CD14-positive monocyte (primary cell): ENCODE measurements at regions not wholly inside any gene's neighbourhood (a gene's known extent, or its start where the extent isn't known, plus 50 kb on each side); places are given as distances from the start of the nearest gene placed in this dataset.

Experiments used
- DNase-seq, 3 donors: peaks; one replicate each; pipeline ENCODE4 v3.0.0-alpha.2; 2011 to 2022
- H2AFZ ChIP-seq: 2 replicates; pipeline ENCODE4 v1.6.0; 2012; ENCODE audit warnings: mild to moderate bottlenecking, low read depth, low read length, inconsistent platforms; ENCODE audit not compliant: insufficient read depth, poor library complexity, severe bottlenecking
- H3K27ac ChIP-seq, 2 donors: 1 replicate in 1 of 2; 2 replicates in 1 of 2; pipeline ENCODE4 v1.5.1; 2012 to 2013; ENCODE audit warnings: low read length in 2 of 2, control low read depth in 1 of 2, inconsistent platforms in 1 of 2, low read depth in 1 of 2, mild to moderate bottlenecking in 1 of 2
- H3K27me3 ChIP-seq, 2 donors: one replicate each; pipeline versions ENCODE4 v1.6.0 to v1.6.1; 2011 to 2013; ENCODE audit warnings: low read length in 2 of 2; ENCODE audit not compliant: control insufficient read depth in 2 of 2, insufficient read depth in 2 of 2
- H3K36me3 ChIP-seq, 2 donors: replicated peaks in 1 of 2; 1 replicate in 1 of 2; 2 replicates in 1 of 2; pipeline versions ENCODE4 v1.5.1 to v1.6.1; 2012 to 2013; ENCODE audit warnings: low read length in 2 of 2, control low read depth in 1 of 2, inconsistent platforms in 1 of 2, mild to moderate bottlenecking in 1 of 2; ENCODE audit not compliant: insufficient read depth in 2 of 2, control insufficient read depth in 1 of 2
- H3K4me1 ChIP-seq, 2 donors: 1 replicate in 1 of 2; 2 replicates in 1 of 2; pipeline versions ENCODE4 v1.5.1 to v1.6.1; 2012 to 2013; ENCODE audit warnings: low read length in 2 of 2, control low read depth in 1 of 2, inconsistent platforms in 1 of 2, mild to moderate bottlenecking in 1 of 2, moderate library complexity in 1 of 2; ENCODE audit not compliant: insufficient read depth in 2 of 2, control insufficient read depth in 1 of 2
- H3K4me2 ChIP-seq: replicated peaks from 2 replicates; pipeline ENCODE3; 2012; ENCODE audit warnings: low read length, moderate library complexity, mild to moderate bottlenecking; ENCODE audit not compliant: poor library complexity, severe bottlenecking; ENCODE audit errors: extremely low read depth
- H3K4me3 ChIP-seq, 3 experiments: fragments of 200-600 bp in 1 of 3; sonication (generic) in 1 of 3; replicated peaks in 1 of 3; 1 replicate in 2 of 3; 2 replicates in 1 of 3; pipeline ENCODE4 v1.5.1; 2011 to 2013; ENCODE audit warnings: low read length in 3 of 3, mild to moderate bottlenecking in 3 of 3, control low read depth in 2 of 3, low read depth in 2 of 3, inconsistent platforms in 1 of 3, moderate library complexity in 1 of 3
- H3K79me2 ChIP-seq: 2 replicates; pipeline ENCODE4 v1.6.0; 2012; ENCODE audit warnings: mild to moderate bottlenecking, control low read depth, inconsistent platforms, low read length, moderate library complexity; ENCODE audit not compliant: insufficient read depth
- H3K9ac ChIP-seq: 2 replicates; pipeline ENCODE4 v1.6.0; 2017; ENCODE audit warnings: low read length, mild to moderate bottlenecking; ENCODE audit not compliant: insufficient read depth, poor library complexity, severe bottlenecking
- H3K9me3 ChIP-seq, 2 donors: replicated peaks in 1 of 2; 1 replicate in 1 of 2; 2 replicates in 1 of 2; pipeline versions ENCODE4 v1.5.1 to v1.6.1; 2012 to 2013; ENCODE audit warnings: low read length in 2 of 2, control low read depth in 1 of 2; ENCODE audit not compliant: control insufficient read depth in 1 of 2, insufficient read depth in 1 of 2
- H4K20me1 ChIP-seq: 2 replicates; pipeline ENCODE4 v1.6.0; 2012; ENCODE audit warnings: mild to moderate bottlenecking, low read length, control low read depth, moderate library complexity; ENCODE audit not compliant: insufficient read depth
- H3K27ac Mint-ChIP-seq, 7 donors: one replicate each; pipeline ENCODE4 v1.8.0; 2020; ENCODE audit warnings: mild to moderate bottlenecking in 7 of 7, mixed read lengths in 7 of 7, moderate library complexity in 6 of 7, inconsistent platforms in 2 of 7
- H3K27me3 Mint-ChIP-seq, 3 donors: one replicate each; pipeline ENCODE4 v1.8.0; 2021 to 2022; ENCODE audit warnings: low read depth in 3 of 3, mild to moderate bottlenecking in 3 of 3, mixed read lengths in 3 of 3, moderate library complexity in 3 of 3, inconsistent platforms in 1 of 3
- H3K36me3 Mint-ChIP-seq, 2 donors: one replicate each; pipeline ENCODE4 v1.8.0; 2020; ENCODE audit warnings: mixed read lengths in 2 of 2, inconsistent platforms in 1 of 2, mild to moderate bottlenecking in 1 of 2
- H3K4me1 Mint-ChIP-seq: one replicate; pipeline ENCODE4 v1.8.0; 2020; ENCODE audit warnings: mild to moderate bottlenecking, mixed read lengths
- H3K4me3 Mint-ChIP-seq, 2 donors: one replicate each; pipeline ENCODE4 v1.8.0; 2020; ENCODE audit warnings: mild to moderate bottlenecking in 2 of 2, mixed read lengths in 2 of 2, moderate library complexity in 1 of 2
- H3K9me3 Mint-ChIP-seq, 7 donors: one replicate each; pipeline ENCODE4 v1.8.0; 2020 to 2022; ENCODE audit warnings: mixed read lengths in 7 of 7, mild to moderate bottlenecking in 6 of 7, moderate library complexity in 6 of 7, inconsistent platforms in 2 of 7
- WGBS: methylation state at CpG from one replicate; pipeline ENCODE4 v1.1.5; 2013; ENCODE audit warnings: missing lambda C conversion rate; ENCODE audit not compliant: insufficient coverage; 5-methylcytosine and 5-hydroxymethylcytosine counted together
- intact Hi-C, 2 donors: fragments of 100-400 bp; cut with micrococcal nuclease; formaldehyde crosslinking; loops; one replicate each; pipeline versions ENCODE4 v1.15.0 to v1.15.1; 2023
- TF ChIP-seq, protein P1 (sequence below): fragments of 200-600 bp; IDR thresholded peaks from one replicate; pipeline ENCODE4 v1.8.0; 2022; ENCODE audit warnings: antibody characterized with exemption, mild to moderate bottlenecking

DNA sequence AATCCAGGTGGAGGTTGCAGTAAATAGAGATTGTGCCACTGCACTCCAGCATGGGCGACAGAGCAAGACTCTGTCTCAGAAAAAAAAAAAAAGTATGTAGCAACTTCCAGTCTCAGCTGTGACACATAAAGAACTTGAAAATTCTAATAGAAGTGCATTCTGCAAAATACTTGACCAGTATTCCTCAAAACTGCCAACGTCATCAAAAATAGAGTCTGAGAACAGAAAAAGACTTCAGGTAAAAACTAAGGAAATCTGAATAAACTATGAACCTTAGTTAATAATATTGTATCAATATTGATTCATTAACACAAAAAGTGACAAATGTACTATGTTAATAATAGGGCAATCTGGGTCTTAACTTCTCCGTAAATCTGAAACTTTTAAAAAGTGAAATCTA lies 76.7 kb upstream of the WDR75 start:
- H3K9ac ChIP-seq, result no peak overlapping the region
- no peak overlapping the region for H3K4me2 ChIP-seq
- Mint-ChIP-seq H3K4me3 (no peak overlapping the region), H3K9me3 (peaks cover 0 to 2% (median 0%) of the 10 kb centered on the region in 7 donors), H3K27me3 (peaks cover 0 to 2% (median 0%) of the 10 kb centered on the region in 3 donors), H3K27ac (no peak overlapping the region), H3K36me3 (no peaks in the 10 kb centered on the region), H3K4me1 (peaks cover 4% of the 10 kb centered on the region)
- no peaks in the 10 kb centered on the region for H3K36me3 ChIP-seq
- intact Hi-C loops, result no loop called here
- no CpG with 5 or more reads among the region's 3 CpGs for WGBS
- H3K4me1 ChIP-seq, result peaks cover 0 to 6% of the 10 kb centered on the region in 2 donors
- TF ChIP-seq, protein P1, sequence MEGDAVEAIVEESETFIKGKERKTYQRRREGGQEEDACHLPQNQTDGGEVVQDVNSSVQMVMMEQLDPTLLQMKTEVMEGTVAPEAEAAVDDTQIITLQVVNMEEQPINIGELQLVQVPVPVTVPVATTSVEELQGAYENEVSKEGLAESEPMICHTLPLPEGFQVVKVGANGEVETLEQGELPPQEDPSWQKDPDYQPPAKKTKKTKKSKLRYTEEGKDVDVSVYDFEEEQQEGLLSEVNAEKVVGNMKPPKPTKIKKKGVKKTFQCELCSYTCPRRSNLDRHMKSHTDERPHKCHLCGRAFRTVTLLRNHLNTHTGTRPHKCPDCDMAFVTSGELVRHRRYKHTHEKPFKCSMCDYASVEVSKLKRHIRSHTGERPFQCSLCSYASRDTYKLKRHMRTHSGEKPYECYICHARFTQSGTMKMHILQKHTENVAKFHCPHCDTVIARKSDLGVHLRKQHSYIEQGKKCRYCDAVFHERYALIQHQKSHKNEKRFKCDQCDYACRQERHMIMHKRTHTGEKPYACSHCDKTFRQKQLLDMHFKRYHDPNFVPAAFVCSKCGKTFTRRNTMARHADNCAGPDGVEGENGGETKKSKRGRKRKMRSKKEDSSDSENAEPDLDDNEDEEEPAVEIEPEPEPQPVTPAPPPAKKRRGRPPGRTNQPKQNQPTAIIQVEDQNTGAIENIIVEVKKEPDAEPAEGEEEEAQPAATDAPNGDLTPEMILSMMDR, result no peak
- no peak overlapping the region for H3K27ac ChIP-seq
- no peaks in the 10 kb centered on the region for H3K9me3 ChIP-seq
- no peaks in the 10 kb centered on the region for H3K79me2 ChIP-seq
- no peaks in the 10 kb centered on the region for H4K20me1 ChIP-seq
- no peaks in the 10 kb centered on the region for H3K27me3 ChIP-seq
- DNase-seq, result no peak
- H2AFZ ChIP-seq, result no peak overlapping the region
- H3K4me3 ChIP-seq, result no peak overlapping the region

- Histone ChIP-seq H4K20me1 (no peaks in the 10 kb centered on the region), H3K36me3 (no peaks in the 10 kb centered on the region), H3K27me3 (no peaks in the 10 kb centered on the region), H2AFZ (no peak overlapping the region), H3K9ac (no peak overlapping the region), H3K9me3 (no peaks in the 10 kb centered on the region), H3K79me2 (no peaks in the 10 kb centered on the region), H3K4me1 (peaks cover 0 to 6% of the 10 kb centered on the region in 2 donors), H3K4me2 (no peak overlapping the region), H3K4me3 (no peak overlapping the region), H3K27ac (no peak overlapping the region)
- WGBS, result no CpG with 5 or more reads among the region's 3 CpGs
- H3K27me3 Mint-ChIP-seq, result no peaks in the 10 kb centered on the region
- no peak overlapping the region for H3K4me3 Mint-ChIP-seq
- DNase-seq, result no peak
- H3K9me3 Mint-ChIP-seq, result no peaks in the 10 kb centered on the region
- intact Hi-C loops, result no loop called here
- H3K4me1 Mint-ChIP-seq, result peaks cover 4% of the 10 kb centered on the region
- TF ChIP-seq, protein P1, result no peak
- no peaks in the 10 kb centered on the region for H3K36me3 Mint-ChIP-seq
- no peak overlapping the region for H3K27ac Mint-ChIP-seq
Measured at GRCh38 chr2:189366349-189366748, 74.9 kb upstream of the WDR75 start.
